GM10266 (cell line): ENCODE measurements at regions not wholly inside any gene's neighbourhood (a gene's known extent, or its start where the extent isn't known, plus 50 kb on each side); places are given as distances from the start of the nearest gene placed in this dataset.

Experiments
- DNase-seq: peaks from one replicate; pipeline ENCODE4 v3.0.0; 2012; ENCODE audit errors: extremely low spot score
- TF ChIP-seq, protein P1 (sequence below): IDR thresholded peaks from 2 replicates; pipeline ENCODE4 v1.5.1; 2012; ENCODE audit warnings: mild to moderate bottlenecking, low read depth; ENCODE audit not compliant: control insufficient read depth, insufficient read depth; ENCODE audit errors: missing control alignments

DNA sequence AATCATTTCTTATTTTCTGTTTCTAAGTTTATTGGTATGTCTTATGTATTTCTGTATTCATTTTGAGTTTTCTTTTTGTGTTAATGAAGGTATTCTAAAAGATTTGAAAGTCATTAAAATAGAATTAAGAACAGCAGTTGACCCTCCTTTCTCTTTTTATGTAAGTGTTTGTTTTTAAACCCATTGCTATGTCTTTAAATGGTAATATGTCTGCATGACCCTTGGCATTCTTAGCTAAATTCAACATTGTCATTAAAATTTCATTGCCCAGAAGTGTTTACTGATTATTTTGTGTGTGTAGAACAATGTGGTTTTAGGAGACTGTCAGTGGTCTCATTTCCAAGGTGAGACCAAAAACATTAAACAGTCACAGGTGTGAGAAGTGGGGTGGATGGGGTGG lies 197.8 kb downstream of the PCDH7 start:
- no peak for DNase-seq
- TF ChIP-seq, protein P1, sequence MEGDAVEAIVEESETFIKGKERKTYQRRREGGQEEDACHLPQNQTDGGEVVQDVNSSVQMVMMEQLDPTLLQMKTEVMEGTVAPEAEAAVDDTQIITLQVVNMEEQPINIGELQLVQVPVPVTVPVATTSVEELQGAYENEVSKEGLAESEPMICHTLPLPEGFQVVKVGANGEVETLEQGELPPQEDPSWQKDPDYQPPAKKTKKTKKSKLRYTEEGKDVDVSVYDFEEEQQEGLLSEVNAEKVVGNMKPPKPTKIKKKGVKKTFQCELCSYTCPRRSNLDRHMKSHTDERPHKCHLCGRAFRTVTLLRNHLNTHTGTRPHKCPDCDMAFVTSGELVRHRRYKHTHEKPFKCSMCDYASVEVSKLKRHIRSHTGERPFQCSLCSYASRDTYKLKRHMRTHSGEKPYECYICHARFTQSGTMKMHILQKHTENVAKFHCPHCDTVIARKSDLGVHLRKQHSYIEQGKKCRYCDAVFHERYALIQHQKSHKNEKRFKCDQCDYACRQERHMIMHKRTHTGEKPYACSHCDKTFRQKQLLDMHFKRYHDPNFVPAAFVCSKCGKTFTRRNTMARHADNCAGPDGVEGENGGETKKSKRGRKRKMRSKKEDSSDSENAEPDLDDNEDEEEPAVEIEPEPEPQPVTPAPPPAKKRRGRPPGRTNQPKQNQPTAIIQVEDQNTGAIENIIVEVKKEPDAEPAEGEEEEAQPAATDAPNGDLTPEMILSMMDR, result no peak

- no peak for DNase-seq
- TF ChIP-seq, protein P1, result no peak
Observed at GRCh38 chr4:30919458-30919857, 199.3 kb downstream of the PCDH7 start.

DNA sequence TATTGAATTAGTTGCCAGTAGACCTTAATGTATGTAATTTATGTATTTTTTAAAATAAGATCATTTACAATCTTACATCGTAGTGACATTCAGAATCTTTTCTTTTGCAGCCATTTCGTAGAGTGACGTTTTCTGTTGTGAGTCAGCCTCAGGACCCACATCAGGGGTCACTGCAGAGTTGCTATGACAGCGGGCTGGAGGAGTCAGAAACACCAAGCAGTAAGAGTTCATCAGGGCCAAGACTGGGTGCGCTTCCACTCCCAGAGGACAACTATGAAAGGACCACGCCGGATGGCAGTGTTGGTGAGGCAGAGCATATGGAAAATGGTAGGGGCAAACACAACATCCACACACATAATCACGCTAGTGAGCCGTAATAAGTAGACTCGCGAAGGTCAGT lies 199.9 kb downstream of the PCDH7 start:
- TF ChIP-seq, protein P1, result no peak
- DNase-seq, result no peak

DNA sequence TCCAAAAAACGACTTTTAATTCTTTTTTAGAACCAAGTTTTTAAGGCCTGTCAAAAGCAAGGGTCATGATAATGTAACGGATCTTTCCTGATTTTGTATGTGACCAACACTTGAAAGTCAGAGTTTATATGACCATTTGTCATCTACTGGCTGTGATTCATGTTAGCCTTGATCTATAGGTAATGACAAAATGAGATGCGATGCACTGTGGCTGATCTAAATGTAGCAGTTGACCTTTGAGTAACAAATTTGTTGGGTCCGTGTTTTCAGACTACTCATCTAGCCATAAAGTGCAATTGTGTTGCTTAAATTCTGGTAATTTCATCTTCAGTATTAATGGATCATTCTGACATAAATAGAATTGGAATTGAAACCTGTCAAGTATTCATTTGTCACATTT lies 202.5 kb downstream of the PCDH7 start:
- DNase-seq, result no peak
- TF ChIP-seq, protein P1, result no peak

- DNase-seq, result no peak
Observed at GRCh38 chr4:30924495-30924894, 204.3 kb downstream of the PCDH7 start.

DNA sequence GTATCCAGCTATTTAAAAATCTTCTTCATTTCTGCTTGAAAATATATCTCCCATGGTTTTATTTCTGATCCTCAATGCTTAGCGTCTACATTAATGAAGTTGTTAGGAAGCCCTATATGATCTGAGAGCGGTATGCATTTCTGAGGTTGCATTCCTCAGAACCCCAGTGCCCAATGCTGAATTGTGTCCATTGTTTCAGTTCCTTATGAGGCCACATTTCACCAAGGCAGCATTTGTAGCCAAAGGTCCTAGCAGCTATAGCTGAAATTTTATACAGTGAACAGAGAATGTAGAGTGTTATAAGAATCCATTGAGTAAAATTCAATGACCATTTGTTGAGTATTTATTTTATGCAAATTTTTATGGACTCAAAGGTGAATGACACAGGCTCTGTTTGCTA lies 209.5 kb downstream of the PCDH7 start:
- no peak for DNase-seq
- TF ChIP-seq, protein P1, result no peak

More at GRCh38 chr4:30924495-30924894, 204.3 kb downstream of the PCDH7 start:
- TF ChIP-seq, protein P1, result no peak

DNA sequence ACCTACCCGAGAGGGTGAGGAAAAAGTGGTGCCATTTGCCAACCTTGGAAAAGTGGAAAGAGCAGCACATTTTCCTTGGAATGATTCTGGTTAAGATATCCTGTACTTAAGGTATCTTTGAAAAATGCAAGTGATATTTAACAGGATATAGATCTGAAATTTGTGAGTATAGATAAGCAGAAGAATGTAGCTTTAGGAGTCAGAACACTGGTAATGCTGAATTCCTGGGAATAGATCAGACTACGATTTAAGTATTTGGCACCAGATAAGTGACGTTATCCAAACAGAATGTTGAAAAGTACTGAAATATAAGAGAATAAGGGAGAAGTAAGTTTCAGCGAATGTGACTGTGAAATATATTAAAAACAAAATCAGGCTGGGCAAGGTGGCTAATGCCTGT lies 210.1 kb downstream of the PCDH7 start:
- no peak for DNase-seq
- TF ChIP-seq, protein P1, result no peak
